Amniotic epithelial cell (primary cell): ENCODE measurements at regions not wholly inside any gene's neighbourhood (a gene's known extent, or its start where the extent isn't known, plus 50 kb on each side); places are given as distances from the start of the nearest gene placed in this dataset.
"Not testable (repeated sequence)": the region's sequence is repeated elsewhere in the genome, so short reads cannot be mapped to it uniquely, and the experiment has no call there.

Source experiments
- DNase-seq: peaks from one replicate; pipeline ENCODE4 v3.0.0-alpha.2; 2010; ENCODE audit warnings: low read depth

DNA sequence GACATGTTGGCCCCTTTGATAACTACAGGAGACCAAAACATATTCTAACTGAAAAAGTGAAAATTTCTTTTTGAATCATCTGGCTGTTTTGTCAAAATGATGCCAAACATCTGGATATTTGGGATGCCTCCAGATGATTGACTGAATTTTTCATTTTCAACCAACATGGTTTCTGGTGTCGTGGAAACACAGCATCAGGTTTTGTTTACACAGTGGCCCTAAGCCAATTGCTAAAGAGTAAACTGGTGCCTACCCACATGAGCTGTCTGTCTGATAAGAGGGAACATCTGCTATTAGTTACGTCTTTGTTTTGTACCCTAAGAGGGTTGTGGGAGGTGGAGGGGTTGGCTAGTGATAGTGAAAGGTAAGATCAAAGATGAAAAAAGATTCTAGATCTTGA lies 204.8 kb downstream of the KCNK2 start:
- no peak for DNase-seq

DNA sequence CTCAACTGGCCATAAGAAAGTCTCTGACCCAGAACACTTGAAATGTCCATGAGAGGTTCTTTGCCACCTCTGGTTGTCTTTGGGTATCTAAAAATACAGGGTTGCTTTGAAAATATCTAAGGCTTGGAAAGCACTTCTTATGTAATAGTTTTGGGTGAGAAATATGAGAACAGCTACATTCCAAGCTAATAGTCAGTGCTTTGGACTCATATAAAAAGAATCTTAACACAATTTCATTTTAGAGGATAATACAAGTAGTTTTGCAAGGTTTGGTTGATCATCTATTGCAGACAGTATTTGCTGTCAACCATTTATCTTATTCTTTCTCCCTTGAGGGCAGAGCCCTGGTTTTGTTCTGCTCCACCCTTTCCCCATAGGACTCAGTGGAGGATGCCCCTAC lies 207.5 kb downstream of the KCNK2 start:
- DNase-seq, result no peak

DNA sequence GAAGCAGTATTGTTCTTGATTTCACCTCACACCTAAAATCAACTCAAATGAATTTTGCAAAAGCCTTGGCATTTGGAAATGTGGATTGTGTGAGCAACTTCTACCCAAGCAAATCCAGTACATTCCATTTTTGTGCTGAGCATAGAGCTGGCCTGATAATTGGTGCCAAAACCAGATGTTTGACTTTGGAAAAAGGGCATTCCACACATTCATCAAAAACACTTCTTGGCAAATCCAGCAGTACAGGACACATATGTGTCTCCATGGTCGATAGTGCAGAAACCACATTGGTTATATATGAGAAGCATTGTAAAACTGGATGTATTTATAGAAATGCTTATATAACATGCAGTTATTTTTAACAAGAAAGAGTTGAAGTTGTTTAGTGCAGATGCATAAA lies 210.4 kb downstream of the KCNK2 start:
- no peak for DNase-seq

DNA sequence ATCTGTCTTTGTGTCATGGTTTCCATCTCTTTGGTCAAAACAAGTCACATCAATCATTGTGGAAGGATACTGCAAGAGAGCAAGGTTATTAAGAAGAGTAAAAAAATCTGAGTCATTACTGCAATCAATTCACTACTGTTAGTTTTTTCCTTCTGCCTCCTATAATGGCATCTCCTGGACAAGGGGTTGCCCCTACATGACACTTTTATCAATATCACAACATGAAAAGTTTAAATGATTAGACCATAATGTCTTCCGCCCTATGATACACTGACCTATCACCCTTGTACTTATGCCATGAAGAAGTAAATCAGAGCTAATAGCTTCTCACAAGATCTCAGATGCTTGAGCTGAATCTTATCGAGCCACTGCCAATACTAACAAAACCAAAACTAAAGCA lies 223.9 kb downstream of the KCNK2 start:
- DNase-seq, result no peak

DNA sequence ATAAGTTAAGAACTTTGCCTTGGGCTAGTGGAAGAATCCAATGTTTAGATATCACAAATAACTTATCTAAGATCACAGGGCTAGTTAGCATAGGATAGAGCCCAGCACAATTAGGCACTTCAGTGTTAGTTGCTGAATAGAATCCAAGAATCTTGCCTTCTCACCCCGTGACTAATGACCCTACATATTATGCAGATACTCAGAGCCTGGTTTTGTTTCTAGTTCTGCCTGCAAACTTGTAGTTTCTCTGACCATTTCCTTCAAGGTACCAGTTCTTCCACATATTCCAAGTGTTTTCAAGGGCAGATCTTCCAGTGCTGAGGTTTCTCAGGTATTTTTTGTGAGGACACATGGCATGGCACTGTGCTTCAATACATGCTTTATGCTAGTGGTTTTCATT lies 239.3 kb downstream of the KCNK2 start:
- DNase-seq, result no peak

DNA sequence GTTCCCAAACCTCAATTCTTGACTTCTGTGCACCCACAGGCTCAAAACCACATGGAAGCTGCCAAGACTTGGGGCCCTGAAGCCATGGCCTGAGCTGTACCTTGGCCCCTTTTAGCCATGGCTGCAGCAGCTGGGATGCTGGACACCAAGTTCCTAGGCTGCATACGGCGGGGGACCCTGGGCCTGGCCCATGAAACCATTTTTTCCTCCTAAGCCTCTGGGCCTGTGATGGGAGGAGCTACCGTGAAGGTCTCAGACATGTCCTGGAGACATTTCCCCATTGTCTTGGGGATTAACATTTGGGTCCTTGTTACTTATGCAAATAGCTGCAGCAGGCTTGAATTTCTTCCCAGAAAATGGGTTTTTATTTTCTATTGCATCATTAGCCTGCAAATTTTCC lies 241.5 kb downstream of the KCNK2 start:
- not testable (repeated sequence) for DNase-seq

DNA sequence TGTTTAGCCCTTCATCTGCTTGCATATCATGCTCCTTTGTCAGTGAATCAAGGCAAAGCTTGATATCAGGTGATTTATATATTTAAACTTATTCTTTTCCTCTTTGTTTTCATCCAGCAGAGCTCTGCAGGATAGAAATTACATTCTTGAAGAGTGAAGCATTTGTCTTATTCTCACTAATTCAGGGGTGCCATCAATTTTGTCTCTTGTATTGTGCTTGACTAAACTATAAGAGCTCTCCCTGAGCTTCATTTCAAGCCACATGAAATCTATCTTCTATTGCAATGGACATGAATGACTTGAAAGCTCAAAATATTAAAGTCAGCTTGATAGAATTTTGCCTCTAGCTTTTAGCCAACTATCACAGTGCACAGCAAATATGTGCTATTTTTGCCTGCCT lies 236.7 kb upstream of the KCTD3 start:
- DNase-seq, result no peak

DNA sequence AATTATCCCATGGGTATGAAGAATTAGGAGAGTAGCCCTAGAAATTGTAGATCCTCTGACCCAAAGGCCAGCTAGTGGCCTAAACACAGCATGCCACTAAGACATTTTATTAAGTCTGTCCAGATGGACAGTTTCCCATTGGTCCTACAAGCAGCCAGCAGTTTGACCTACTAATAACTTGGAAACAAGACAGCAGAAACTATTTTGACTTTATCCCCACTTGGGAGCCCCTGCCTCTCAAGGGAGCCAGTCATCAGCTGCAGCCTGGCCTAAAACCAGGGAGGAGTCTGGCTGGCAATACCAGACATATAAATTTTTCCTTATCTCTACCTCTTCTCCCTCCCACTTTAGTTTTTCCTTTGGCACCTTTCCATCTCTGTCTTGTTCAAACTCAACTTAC lies 222.6 kb upstream of the KCTD3 start:
- peak; percentile 2 for DNase-seq

DNA sequence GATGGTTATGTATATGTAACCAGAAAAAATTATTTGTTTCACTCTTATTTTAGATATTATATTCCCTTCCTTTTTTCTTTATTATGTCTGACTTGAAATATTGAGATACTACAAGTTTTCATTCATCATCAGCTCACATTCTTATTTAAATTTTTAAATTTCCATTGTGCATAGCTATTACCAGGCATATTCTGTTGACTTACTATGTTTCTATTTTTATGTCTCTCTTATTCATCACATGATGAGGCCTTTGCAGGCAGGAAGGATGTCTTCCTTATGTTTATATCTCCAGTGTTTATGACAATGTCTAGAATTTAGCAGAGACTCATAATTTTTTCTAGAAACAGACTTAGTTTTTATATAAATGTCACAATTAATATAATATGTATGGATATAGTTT lies 221.9 kb upstream of the KCTD3 start:
- DNase-seq, result no peak

DNA sequence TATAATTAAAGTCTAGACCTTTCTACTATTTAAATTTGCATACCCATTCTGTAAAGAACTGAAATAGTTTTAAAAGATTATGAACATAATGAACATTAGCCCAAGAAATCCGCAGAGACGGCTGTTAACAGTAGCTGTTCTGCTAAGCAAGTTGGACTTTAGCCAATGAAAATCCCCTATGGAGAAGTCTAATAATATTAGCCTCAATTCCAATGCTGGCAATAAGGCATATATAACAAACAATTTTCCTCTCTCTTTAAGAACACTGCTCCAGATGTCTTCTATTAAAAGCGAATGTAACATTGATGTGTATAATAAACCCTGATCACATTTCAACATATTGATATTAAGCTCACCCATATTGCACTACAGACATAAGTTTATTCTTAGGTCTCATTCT lies 221.3 kb upstream of the KCTD3 start:
- DNase-seq, result no peak

DNA sequence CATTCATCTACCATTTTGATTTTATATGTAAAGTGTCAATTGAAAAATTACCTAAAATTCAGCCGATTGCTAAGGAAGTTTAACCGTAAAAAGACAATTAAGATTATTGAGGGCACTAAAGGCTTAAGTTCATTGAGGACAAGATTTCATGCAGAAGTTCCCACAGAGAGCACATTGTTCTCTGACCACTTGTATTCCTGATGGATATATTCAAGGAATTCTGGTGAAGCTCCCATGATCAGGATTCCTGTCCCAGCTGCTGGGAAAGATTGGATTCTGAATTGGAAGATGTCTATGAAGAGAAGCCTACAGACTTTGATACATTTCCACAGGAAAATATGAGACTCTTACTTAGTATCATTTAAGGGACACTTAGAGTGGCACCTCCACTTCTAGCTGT lies 209.2 kb upstream of the KCTD3 start:
- DNase-seq, result no peak

DNA sequence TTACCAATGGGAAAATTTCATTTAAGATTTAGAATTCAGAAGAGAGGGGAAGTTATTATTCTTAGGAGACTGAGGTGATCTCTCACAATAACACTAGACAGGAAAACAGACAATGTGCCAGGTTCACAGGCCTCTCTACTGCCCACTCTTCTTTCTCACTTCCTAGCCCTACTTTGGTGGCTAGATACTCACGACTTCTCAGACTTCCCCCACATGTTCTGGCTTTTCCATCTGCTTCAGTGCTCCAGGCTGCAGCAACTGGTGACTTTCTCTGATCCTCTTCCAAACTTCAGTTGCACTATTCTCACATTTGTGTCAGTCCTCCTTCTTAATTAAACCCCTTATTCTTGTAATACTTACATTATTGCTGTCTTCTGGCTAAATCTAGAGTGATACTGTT lies 208.7 kb upstream of the KCTD3 start:
- DNase-seq, result no peak

DNA sequence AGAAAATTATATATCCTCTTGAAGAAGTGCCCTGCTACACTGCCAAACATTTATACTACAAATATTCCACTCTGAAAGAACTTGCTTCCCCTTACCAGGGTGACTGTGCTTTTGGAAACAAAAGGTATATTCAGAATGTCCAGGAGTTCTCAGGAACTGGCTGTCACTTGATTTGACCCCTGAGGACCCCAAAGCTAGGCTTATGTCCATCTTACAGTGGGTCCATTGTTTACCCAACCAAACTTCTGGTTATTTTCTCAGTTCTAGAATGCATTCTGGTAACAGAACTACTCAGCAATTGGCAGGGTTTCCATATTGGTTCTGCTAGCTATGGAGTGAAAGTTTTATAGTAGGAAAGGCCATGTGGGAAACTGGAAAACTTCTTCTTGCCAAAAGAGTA lies 207.1 kb upstream of the KCTD3 start:
- DNase-seq, result no peak

DNA sequence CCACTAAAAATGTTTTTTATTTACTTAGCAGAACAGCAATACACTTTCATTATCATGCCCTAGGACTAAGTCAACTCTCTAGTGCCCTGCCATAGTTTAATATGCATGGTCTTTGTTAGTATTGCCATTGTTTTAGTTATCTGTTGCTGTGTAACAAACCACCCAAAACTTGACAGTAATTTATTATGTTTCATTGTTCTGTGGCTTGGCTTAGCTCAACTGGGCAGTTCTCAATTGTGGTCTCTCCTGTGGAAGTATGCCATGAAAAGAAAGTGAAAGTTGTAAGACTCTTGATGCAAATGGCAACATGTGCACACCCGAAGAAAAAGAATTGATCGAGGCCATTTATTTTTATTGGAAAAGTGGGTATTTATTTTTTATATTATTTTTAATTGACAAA lies 206.3 kb upstream of the KCTD3 start:
- no peak for DNase-seq

DNA sequence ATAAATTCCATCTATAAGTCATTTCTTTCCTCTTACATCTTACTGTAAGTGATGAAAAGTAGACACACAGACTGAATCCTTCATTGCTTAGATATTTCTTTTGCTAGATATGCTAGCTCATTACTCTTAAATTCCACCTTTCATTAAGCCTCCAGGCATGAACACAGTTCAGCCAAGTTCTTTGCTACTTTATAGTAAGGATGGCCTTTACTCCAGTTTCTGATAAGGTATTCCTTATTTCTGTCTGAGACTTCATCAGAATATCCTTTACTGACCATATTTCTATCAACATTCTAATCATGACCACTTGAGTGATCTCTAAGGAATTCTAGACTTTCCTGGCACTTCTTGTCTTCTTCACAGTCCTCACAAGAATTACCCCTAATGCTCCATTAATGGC lies 191.7 kb upstream of the KCTD3 start:
- no peak for DNase-seq

DNA sequence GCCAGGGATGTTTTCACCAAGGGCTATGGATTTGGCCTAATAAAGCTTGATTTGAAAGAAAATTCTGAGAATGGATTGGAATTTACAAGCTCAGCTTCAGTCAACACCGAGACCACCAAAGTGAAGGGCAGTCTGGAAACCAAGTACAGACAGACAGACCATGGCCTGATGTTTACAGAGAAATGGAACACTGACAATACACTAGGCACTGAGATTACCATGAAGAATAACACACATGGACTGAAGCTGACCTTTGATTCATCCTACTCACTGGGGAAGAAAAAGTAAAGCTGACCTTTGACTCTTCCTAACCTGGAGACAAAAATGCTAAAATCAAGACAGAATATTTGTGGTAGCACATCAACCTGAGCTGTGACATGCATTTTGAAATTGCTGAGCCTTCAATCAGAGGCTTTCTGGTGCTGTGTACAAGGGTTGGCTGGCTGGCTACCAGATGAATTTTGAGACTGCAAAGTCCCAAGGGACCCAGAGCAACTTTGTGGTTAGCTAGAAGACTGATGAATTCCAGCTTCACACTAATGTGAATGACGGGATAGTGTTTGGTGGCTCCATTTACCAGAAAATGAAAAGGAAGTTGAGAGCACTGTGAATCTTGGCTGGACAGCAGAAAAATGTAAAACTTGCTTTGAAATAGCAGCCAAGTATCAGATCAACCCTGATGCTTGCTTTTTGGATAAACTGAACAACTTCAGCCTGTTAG lies 190.4 kb upstream of the KCTD3 start:
- DNase-seq, result no peak

DNA sequence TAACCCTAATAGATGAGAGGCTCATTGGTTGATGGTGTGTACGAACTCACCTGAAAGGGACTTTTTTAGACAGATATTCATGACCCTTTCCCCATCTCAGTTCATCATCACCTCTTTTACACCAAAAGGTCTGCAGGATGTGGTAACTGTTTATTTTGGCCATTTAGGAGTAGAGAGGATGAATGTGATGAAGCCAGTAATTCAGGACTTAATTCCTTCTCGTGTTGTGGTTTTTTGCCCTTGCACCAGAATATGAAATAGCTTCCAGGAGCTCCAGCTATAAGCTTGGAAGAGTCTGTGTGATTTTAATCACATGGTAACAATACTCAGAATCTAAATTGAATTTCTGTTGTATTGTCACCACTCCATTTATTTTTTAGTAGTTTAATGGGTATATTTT lies 189.4 kb upstream of the KCTD3 start:
- DNase-seq, result no peak

DNA sequence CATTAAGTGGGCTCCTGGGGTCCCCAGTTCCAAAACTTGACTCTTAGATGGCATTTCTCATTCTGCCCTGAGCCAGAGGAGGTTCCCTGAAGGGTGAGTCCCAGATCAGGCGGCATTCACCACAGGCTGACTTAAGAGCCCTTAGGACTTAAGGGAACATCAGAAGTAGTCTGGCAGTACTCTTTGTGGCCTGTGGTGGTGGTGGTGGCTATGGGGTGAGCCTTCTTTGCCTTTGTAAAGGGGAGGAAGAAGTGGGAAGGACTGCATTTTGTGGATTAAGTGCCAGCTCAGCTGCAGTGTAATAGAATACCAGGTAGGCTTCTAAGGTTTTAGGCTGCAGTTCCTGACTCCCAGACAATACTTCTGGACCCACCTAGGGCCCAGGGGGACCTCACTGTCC lies 186.5 kb upstream of the KCTD3 start:
- DNase-seq, result no peak

DNA sequence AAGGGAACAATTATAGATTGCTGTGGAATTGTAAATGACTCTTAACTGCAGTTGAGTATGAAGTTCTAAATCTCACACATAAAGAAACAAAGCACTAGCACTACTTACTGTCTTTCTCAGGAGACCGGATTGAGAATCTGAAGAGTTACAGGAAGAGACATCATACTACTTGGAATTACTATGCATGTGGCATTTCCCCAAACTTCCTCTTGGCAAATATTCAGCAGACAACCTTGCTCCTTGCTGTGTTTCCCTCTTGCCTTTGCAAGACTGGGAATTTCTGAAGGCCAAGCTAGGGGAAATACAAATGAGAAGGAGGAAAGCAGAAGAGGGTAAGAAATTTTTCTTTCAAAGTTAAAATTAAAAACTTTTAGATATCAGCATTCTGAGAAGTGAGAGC lies 173.6 kb upstream of the KCTD3 start:
- no peak for DNase-seq

DNA sequence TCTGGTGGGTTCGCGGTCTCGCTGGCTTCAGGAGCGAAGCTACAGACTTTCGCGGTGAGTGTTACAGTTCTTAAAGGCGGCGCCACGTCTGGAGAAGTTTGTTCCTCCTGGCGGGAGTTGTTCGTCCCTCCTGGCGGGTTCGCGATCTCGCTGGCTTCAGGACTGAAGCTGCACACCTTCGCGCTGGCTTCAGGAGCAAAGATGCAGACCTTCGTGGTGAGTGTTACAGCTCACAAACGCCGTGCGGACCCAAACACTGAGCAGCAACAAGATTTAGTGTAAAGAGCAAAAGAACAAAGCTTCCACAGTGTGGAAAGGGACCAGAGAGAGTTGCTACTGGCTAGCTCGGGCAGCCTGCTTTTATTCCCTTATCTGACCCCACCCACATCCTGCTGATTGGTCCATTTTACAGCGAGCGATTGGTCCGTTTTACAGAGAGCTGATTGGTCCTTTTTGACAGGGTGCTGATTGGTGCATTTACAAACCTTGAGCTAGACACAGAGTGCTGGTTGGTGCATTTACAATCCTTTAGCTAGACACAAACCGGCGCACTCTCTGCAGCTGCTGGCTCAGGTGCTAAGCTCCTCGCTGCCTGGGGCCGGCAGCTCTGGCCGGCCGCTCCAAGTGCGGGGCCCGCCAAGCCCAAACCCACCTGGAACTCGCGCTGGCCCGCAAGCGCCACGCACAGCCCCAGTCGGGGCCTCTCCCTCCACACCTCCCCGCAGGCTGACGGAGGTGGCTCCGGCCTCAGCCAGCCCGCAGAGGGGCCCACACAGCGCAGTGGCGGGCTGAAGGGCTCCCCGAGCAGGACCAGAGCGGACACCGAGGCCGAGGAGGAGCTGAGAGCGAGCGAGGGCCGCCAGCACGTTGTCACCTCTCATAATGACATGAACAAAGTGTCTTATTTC lies 172.8 kb upstream of the KCTD3 start:
- DNase-seq, result no peak

DNA sequence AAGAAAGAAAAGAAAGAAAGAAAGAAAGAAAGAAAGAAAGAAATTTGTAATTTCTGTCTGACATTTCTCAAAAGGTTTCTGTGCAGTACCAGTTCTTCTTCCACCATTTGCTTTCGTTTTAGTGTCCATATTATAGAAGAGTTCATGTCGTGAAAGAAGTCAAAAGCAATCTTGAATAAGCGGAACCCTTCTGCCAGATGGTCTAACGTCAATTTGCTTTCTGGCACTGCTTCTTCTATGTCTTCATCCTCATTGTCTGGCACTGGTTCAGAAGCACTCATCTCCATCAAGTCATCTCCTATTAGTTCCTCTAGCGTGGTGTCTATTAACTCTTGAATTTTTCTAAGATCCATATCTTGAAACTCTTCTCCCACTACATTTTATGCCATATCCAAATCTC lies 170.0 kb upstream of the KCTD3 start:
- no peak for DNase-seq

DNA sequence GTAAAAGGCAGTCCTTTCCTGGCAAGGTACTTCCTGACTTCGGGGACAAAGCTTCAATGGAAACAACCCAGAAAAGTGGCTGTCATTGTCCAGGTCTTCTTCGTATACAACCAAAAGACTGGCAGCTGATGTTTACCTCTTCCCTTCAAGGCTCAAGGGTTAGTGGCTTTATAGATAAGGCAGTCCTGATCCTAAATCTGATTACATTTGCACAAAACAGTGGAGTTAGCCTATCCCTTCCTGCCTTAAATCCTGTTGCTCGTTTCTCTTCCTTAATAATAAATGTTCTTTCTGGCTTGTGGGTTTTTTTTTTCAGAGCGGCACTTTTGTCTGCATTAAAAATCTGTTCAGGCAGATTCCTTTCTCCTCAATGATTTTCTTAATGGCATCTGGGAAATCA lies 169.3 kb upstream of the KCTD3 start:
- DNase-seq, result no peak

DNA sequence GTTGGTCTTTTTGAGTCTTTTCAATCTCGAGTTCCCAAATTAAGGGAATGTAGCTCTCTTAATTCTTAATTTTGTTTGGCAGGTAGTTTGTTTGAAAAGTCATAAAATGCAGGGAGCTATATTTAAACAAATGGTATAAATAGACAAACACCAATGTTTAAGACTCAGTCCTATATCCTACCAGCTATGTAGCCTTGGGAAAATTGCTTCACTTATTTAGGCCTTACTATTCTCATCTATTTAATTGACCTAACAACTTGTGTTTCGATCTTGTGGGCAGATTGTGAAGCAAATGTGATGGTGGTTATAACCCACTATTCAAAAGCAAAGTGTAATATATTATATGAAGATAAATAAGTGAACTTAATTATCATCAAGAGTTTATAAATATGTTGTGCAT lies 167.3 kb upstream of the KCTD3 start:
- DNase-seq, result no peak

DNA sequence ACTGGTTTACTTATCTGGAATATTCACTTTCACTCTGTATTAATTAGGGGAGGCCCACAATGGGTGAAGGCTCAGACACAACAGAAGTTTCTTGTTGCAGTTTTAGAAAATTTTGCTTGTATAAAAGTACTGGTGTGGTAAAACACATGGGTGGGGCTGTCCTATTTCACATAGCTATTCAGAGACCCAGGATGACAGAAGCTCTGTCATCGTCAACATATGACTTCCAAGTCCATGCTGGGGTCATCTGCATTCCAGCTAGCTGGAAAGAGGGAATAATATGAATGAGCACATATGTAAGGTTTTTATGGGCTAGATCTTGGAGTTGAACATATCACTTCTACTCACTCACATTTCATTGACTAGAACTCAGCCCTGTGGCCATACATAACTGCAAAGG lies 166.4 kb upstream of the KCTD3 start:
- DNase-seq, result no peak
